Peyer's patch (tissue), 4 donors: ENCODE measurements at regions not wholly inside any gene's neighbourhood (a gene's known extent, or its start where the extent isn't known, plus 50 kb on each side); places are given as distances from the start of the nearest gene placed in this dataset.

ENCODE experiments used
- DNase-seq, 3 donors: peaks; one replicate each; pipeline ENCODE4 v3.0.0-alpha.2; 2017 to 2019
- H3K27ac ChIP-seq, 4 donors: fragments of 200-600 bp; sonication (generic); one replicate each; pipeline ENCODE4 v1.5.1; 2016 to 2019
- H3K27me3 ChIP-seq, 2 donors: fragments of 200-600 bp; sonication (generic); one replicate each; pipeline ENCODE4 v1.5.1; 2019
- H3K36me3 ChIP-seq, 3 donors: fragments of 200-600 bp; sonication (generic); one replicate each; pipeline ENCODE4 v1.5.1; 2016 to 2019
- H3K4me1 ChIP-seq, 4 donors: fragments of 200-600 bp; sonication (generic); one replicate each; pipeline ENCODE4 v1.5.1; 2016 to 2019
- H3K4me3 ChIP-seq, 4 donors: fragments of 200-600 bp; sonication (generic); 1 replicate in 3 of 4; 2 replicates in 1 of 4; pipeline ENCODE4 v1.5.1; 2016 to 2019; ENCODE audit warnings: mild to moderate bottlenecking in 1 of 4
- H3K9me3 ChIP-seq, 4 donors: fragments of 200-600 bp; sonication (generic); one replicate each; pipeline ENCODE4 v1.5.1; 2016 to 2019; ENCODE audit warnings: mild to moderate bottlenecking in 1 of 4
- CTCF ChIP-seq, 6 experiments: fragments of 450-650 bp in 4 of 6; fragments of 200-600 bp in 2 of 6; sonication (generic) in 1 of 6; IDR thresholded peaks; one replicate each; pipeline ENCODE4 v1.5.1; 2017 to 2019; ENCODE audit warnings: antibody characterized with exemption in 6 of 6, mild to moderate bottlenecking in 3 of 6, moderate library complexity in 1 of 6
- POLR2A ChIP-seq, 2 donors: fragments of 450-650 bp; IDR thresholded peaks; one replicate each; pipeline ENCODE4 v1.5.1; 2017; ENCODE audit warnings: antibody characterized with exemption in 2 of 2, mild to moderate bottlenecking in 2 of 2, moderate library complexity in 2 of 2

- no peak for DNase-seq
- Histone ChIP-seq H3K27me3 (no peaks in the 10 kb centered on the region), H3K27ac (no peak overlapping the region), H3K9me3 (no peaks in the 10 kb centered on the region), H3K4me3 (no peak overlapping the region), H3K4me1 (no peaks in the 10 kb centered on the region), H3K36me3 (no peaks in the 10 kb centered on the region)
- TF ChIP-seq POLR2A (IDR thresholded peaks at IDR 0.05) = no peak
- TF ChIP-seq CTCF (IDR thresholded peaks at IDR 0.05) = no peak
Observed at GRCh38 chrX:69073721-69074120, 91.5 kb downstream of the PJA1 start.

GRCh38 chrX:69073241-69073640 is 92.0 kb downstream of the PJA1 start:
- no peaks in the 10 kb centered on the region for H3K4me1 ChIP-seq
- TF ChIP-seq POLR2A (IDR thresholded peaks at IDR 0.05) (no peak), CTCF (IDR thresholded peaks at IDR 0.05) (no peak)
- no peak overlapping the region for H3K4me3 ChIP-seq
- H3K36me3 ChIP-seq = no peaks in the 10 kb centered on the region
- H3K27me3 ChIP-seq = no peaks in the 10 kb centered on the region
- no peak overlapping the region for H3K27ac ChIP-seq
- DNase-seq = peak in 1 of 3 donors; percentile 36
- H3K9me3 ChIP-seq = no peaks in the 10 kb centered on the region

GRCh38 chrX:69072486-69073006 is 92.7 kb downstream of the PJA1 start:
- Histone ChIP-seq H3K27ac (no peak overlapping the region), H3K27me3 (no peaks in the 10 kb centered on the region), H3K9me3 (no peaks in the 10 kb centered on the region), H3K4me1 (no peaks in the 10 kb centered on the region), H3K4me3 (no peak overlapping the region), H3K36me3 (no peaks in the 10 kb centered on the region)
- no peak for TF ChIP-seq CTCF (IDR thresholded peaks at IDR 0.05)
- TF ChIP-seq POLR2A (IDR thresholded peaks at IDR 0.05) = no peak
- DNase-seq = peak in 1 of 3 donors; percentile 17

GRCh38 chrX:69070949-69071650 is 94.2 kb downstream of the PJA1 start:
- Histone ChIP-seq H3K4me1 (no peaks in the 10 kb centered on the region), H3K27ac (no peak overlapping the region), H3K27me3 (no peaks in the 10 kb centered on the region), H3K9me3 (no peaks in the 10 kb centered on the region), H3K36me3 (no peaks in the 10 kb centered on the region), H3K4me3 (no peak overlapping the region)
- TF ChIP-seq POLR2A (IDR thresholded peaks at IDR 0.05) = no peak
- no peak for TF ChIP-seq CTCF (IDR thresholded peaks at IDR 0.05)
- DNase-seq = peak in 1 of 3 donors; percentile 47

- H3K27me3 ChIP-seq = no peaks in the 10 kb centered on the region
- no peak for TF ChIP-seq CTCF (IDR thresholded peaks at IDR 0.05)
- TF ChIP-seq POLR2A (IDR thresholded peaks at IDR 0.05) = no peak
- no peak overlapping the region for H3K4me3 ChIP-seq
- no peaks in the 10 kb centered on the region for H3K36me3 ChIP-seq
- no peak overlapping the region for H3K27ac ChIP-seq
- H3K9me3 ChIP-seq = no peaks in the 10 kb centered on the region
- DNase-seq = peak in 1 of 3 donors; percentile 15
- no peaks in the 10 kb centered on the region for H3K4me1 ChIP-seq
Observed at GRCh38 chrX:69069876-69070275, 95.4 kb downstream of the PJA1 start.
